Hepatocyte (in vitro differentiated cells): ENCODE measurements at regions not wholly inside any gene's neighbourhood (a gene's known extent, or its start where the extent isn't known, plus 50 kb on each side); places are given as distances from the start of the nearest gene placed in this dataset.
"Not testable (repeated sequence)": the region's sequence is repeated elsewhere in the genome, so short reads cannot be mapped to it uniquely, and the experiment has no call there.

Experiments
- DNase-seq: peaks from one replicate; pipeline ENCODE4 v3.0.0-alpha.2; 2016; ENCODE audit warnings: low spot score
- H2AFZ ChIP-seq: fragments of 200-600 bp; sonication (generic); 2 replicates; pipeline ENCODE4 v1.6.0; 2016; ENCODE audit warnings: antibody characterized with exemption, mild to moderate bottlenecking
- H3K27ac ChIP-seq: fragments of 200-600 bp; sonication (generic); 2 replicates; pipeline ENCODE4 v1.5.1; 2016; ENCODE audit warnings: mild to moderate bottlenecking
- H3K27me3 ChIP-seq: fragments of 200-600 bp; sonication (generic); 2 replicates; pipeline ENCODE4 v1.6.1; 2016
- H3K36me3 ChIP-seq: fragments of 200-600 bp; sonication (generic); replicated peaks from 2 replicates; pipeline ENCODE4 v1.5.1; 2016; ENCODE audit warnings: low read depth; ENCODE audit not compliant: insufficient read depth
- H3K4me1 ChIP-seq: fragments of 200-600 bp; sonication (generic); 2 replicates; pipeline ENCODE4 v1.5.1; 2016; ENCODE audit warnings: mild to moderate bottlenecking, moderate library complexity; ENCODE audit not compliant: insufficient read depth
- H3K4me2 ChIP-seq: fragments of 200-600 bp; sonication (generic); 2 replicates; pipeline ENCODE4 v1.6.0; 2016
- H3K4me3 ChIP-seq: fragments of 200-600 bp; sonication (generic); 2 replicates; pipeline ENCODE4 v1.5.1; 2016; ENCODE audit warnings: mild to moderate bottlenecking
- H3K79me2 ChIP-seq: fragments of 200-600 bp; sonication (generic); 2 replicates; pipeline ENCODE4 v1.6.0; 2017; ENCODE audit warnings: mild to moderate bottlenecking
- H3K9me2 ChIP-seq: fragments of 200-600 bp; sonication (generic); replicated peaks from 2 replicates; pipeline ENCODE4 v1.6.0; 2017; ENCODE audit warnings: mild to moderate bottlenecking; ENCODE audit not compliant: insufficient read depth
- H3K9me3 ChIP-seq: fragments of 200-600 bp; sonication (generic); 2 replicates; pipeline ENCODE4 v1.5.1; 2016; ENCODE audit warnings: low read depth, mild to moderate bottlenecking
- H4K20me1 ChIP-seq: fragments of 200-600 bp; sonication (generic); 2 replicates; pipeline ENCODE4 v1.6.0; 2016; ENCODE audit warnings: mild to moderate bottlenecking; ENCODE audit not compliant: insufficient read depth, poor library complexity, severe bottlenecking
- CTCF ChIP-seq: fragments of 200-600 bp; sonication (generic); IDR thresholded peaks from 2 replicates; pipeline ENCODE4 v1.5.1; 2016; ENCODE audit warnings: antibody characterized with exemption, mild to moderate bottlenecking; ENCODE audit not compliant: poor library complexity
- EZH2 ChIP-seq: fragments of 200-600 bp; sonication (generic); IDR thresholded peaks from 2 replicates; pipeline ENCODE4 v1.6.1; 2016; ENCODE audit warnings: antibody characterized with exemption, mild to moderate bottlenecking, borderline replicate concordance
- EZH2phosphoT487 ChIP-seq: fragments of 200-600 bp; sonication (generic); IDR thresholded peaks from one replicate; pipeline ENCODE4 v1.6.1; 2018; ENCODE audit warnings: antibody characterized with exemption, mild to moderate bottlenecking, low read depth, moderate library complexity; ENCODE audit not compliant: unreplicated experiment, severe bottlenecking
- WGBS: methylation state at CpG from one replicate; pipeline ENCODE4 v1.1.6; 2016; ENCODE audit warnings: low lambda C conversion rate; ENCODE audit errors: missing lambda C conversion rate; 5-methylcytosine and 5-hydroxymethylcytosine counted together

- 95% methylated on average over 5 of the region's 5 CpGs for WGBS
- no peak overlapping the region for H3K27ac ChIP-seq
- DNase-seq = no peak
Observed at GRCh38 chr4:188374871-188375270, 235.6 kb downstream of the TRIML1 start.

GRCh38 chr4:188377816-188378215 is 238.6 kb downstream of the TRIML1 start:
- Histone ChIP-seq H3K9me3 (no peaks in the 10 kb centered on the region), H3K36me3 (no peaks in the 10 kb centered on the region), H2AFZ (no peak overlapping the region), H4K20me1 (no peaks in the 10 kb centered on the region), H3K79me2 (no peaks in the 10 kb centered on the region), H3K27ac (no peak overlapping the region), H3K4me2 (no peak overlapping the region), H3K9me2 (no peaks in the 10 kb centered on the region), H3K4me3 (no peak overlapping the region), H3K4me1 (no peaks in the 10 kb centered on the region), H3K27me3 (no peaks in the 10 kb centered on the region)
- WGBS = 97% methylated on average over 10 of the region's 10 CpGs
- TF ChIP-seq EZH2phosphoT487 = no peak
- no peak for TF ChIP-seq CTCF
- no peak for TF ChIP-seq EZH2
- DNase-seq = no peak

More at GRCh38 chr4:188374871-188375270, 235.6 kb downstream of the TRIML1 start:
- Histone ChIP-seq H3K27me3 (no peaks in the 10 kb centered on the region), H4K20me1 (no peaks in the 10 kb centered on the region), H3K4me3 (no peak overlapping the region), H3K4me1 (no peaks in the 10 kb centered on the region), H3K36me3 (no peaks in the 10 kb centered on the region), H3K9me3 (no peaks in the 10 kb centered on the region), H2AFZ (no peak overlapping the region), H3K79me2 (no peaks in the 10 kb centered on the region), H3K9me2 (no peaks in the 10 kb centered on the region), H3K4me2 (no peak overlapping the region)
- TF ChIP-seq CTCF = no peak

- no peak overlapping the region for H3K4me2 ChIP-seq
- H3K9me3 ChIP-seq = no peaks in the 10 kb centered on the region
- TF ChIP-seq EZH2 = no peak
- DNase-seq = no peak
- H2AFZ ChIP-seq = no peak overlapping the region
- no peaks in the 10 kb centered on the region for H3K9me2 ChIP-seq
- no peaks in the 10 kb centered on the region for H3K27me3 ChIP-seq
- no peaks in the 10 kb centered on the region for H3K79me2 ChIP-seq
- WGBS = 96% methylated on average over 4 of the region's 4 CpGs
- H4K20me1 ChIP-seq = no peaks in the 10 kb centered on the region
- no peak overlapping the region for H3K4me3 ChIP-seq
- no peak overlapping the region for H3K27ac ChIP-seq
- no peaks in the 10 kb centered on the region for H3K4me1 ChIP-seq
- no peaks in the 10 kb centered on the region for H3K36me3 ChIP-seq
Observed at GRCh38 chr4:188383180-188383579, 243.9 kb downstream of the TRIML1 start.

- 45% methylated on average over 5 of the region's 5 CpGs for WGBS
- H3K36me3 ChIP-seq = no peaks in the 10 kb centered on the region
Observed at GRCh38 chr4:188387179-188387791, 248.0 kb downstream of the TRIML1 start.

GRCh38 chr4:188391349-188391748 is 252.1 kb downstream of the TRIML1 start:
- 96% methylated on average over 8 of the region's 8 CpGs for WGBS
- not testable (repeated sequence) for H3K9me3 ChIP-seq, H4K20me1 ChIP-seq, H3K4me1 ChIP-seq, H3K4me3 ChIP-seq, H3K27me3 ChIP-seq, H3K36me3 ChIP-seq, DNase-seq, H2AFZ ChIP-seq, H3K9me2 ChIP-seq, H3K27ac ChIP-seq, H3K4me2 ChIP-seq, H3K79me2 ChIP-seq

More at GRCh38 chr4:188387179-188387791, 248.0 kb downstream of the TRIML1 start:
- peak; percentile 35 for DNase-seq
- Histone ChIP-seq H3K9me2 (no peaks in the 10 kb centered on the region), H3K27ac (peak overlapping the region; percentile 31), H3K27me3 (no peaks in the 10 kb centered on the region), H3K4me1 (no peaks in the 10 kb centered on the region), H2AFZ (no peak overlapping the region), H3K4me3 (no peak overlapping the region), H4K20me1 (no peaks in the 10 kb centered on the region), H3K4me2 (peak overlapping the region; percentile 24), H3K79me2 (no peaks in the 10 kb centered on the region), H3K9me3 (no peaks in the 10 kb centered on the region)
- TF ChIP-seq CTCF = no peak
- no peak for TF ChIP-seq EZH2phosphoT487
- TF ChIP-seq EZH2 = no peak
